ENCODE measurements at regions not wholly inside any gene's neighbourhood (a gene's known extent, or its start where the extent isn't known, plus 50 kb on each side); places are given as distances from the start of the nearest gene placed in this dataset.
A peak's percentile ranks its signal among the peaks of the same experiment; 100 is the strongest.

- TF ChIP-seq CTCF (conservative IDR thresholded peaks at IDR 0.05; ENCODE audit: low read depth, low read length), result no peak
- no peak for DNase-seq (ENCODE audit: low read depth)
Observed at GRCh38 chr3:167884481-167884880, 149.0 kb downstream of the SERPINI1 start.

GRCh38 chr3:167883452-167883851 is 147.9 kb downstream of the SERPINI1 start:
- TF ChIP-seq CTCF (conservative IDR thresholded peaks at IDR 0.05; ENCODE audit: low read depth, low read length), result no peak
- DNase-seq (ENCODE audit: low read depth), result no peak
- H3K4me3 ChIP-seq (ENCODE audit: low read depth, low read length), result no peak overlapping the region

More at GRCh38 chr3:167884481-167884880, 149.0 kb downstream of the SERPINI1 start:
- H3K4me3 ChIP-seq (ENCODE audit: low read depth, low read length), result no peak overlapping the region

- peak; percentile 77 for DNase-seq (ENCODE audit: low read depth)
- H3K4me3 ChIP-seq (ENCODE audit: low read depth, low read length), result no peak overlapping the region
- TF ChIP-seq CTCF (conservative IDR thresholded peaks at IDR 0.05; ENCODE audit: low read depth, low read length), result peak; percentile 64
Observed at GRCh38 chr3:167882057-167882667, 146.6 kb downstream of the SERPINI1 start.

- no peak overlapping the region for H3K4me3 ChIP-seq (ENCODE audit: low read depth, low read length)
- TF ChIP-seq CTCF (conservative IDR thresholded peaks at IDR 0.05; ENCODE audit: low read depth, low read length), result no peak
- DNase-seq (ENCODE audit: low read depth), result no peak
Observed at GRCh38 chr3:167880183-167880582, 144.7 kb downstream of the SERPINI1 start.

GRCh38 chr3:167876620-167877281 is 141.2 kb downstream of the SERPINI1 start:
- DNase-seq (ENCODE audit: low read depth), result peak; percentile 53
- TF ChIP-seq CTCF (conservative IDR thresholded peaks at IDR 0.05; ENCODE audit: low read depth, low read length), result no peak
- no peak overlapping the region for H3K4me3 ChIP-seq (ENCODE audit: low read depth, low read length)

All from choroid plexus epithelial cell (primary cell).